Naive thymus-derived CD4-positive, alpha-beta T cell (primary cell): ENCODE measurements at regions not wholly inside any gene's neighbourhood (a gene's known extent, or its start where the extent isn't known, plus 50 kb on each side); places are given as distances from the start of the nearest gene placed in this dataset.
"Not testable (repeated sequence)": the region's sequence is repeated elsewhere in the genome, so short reads cannot be mapped to it uniquely, and the experiment has no call there.

Source experiments
- ATAC-seq: fragments of 150-1000 bp; cut with Tn5 transposase; 2 replicates; pipeline ENCODE4 v1.10.0; 2021; ENCODE audit warnings: mild to moderate bottlenecking, moderate library complexity
- CTCF ChIA-PET: fragments of 350-600 bp; sonication (Branson Sonifier 250); formaldehyde crosslinking; loops from one replicate; lab custom pipeline; 2021; ENCODE audit warnings: antibody characterized with exemption; lab: Charles Lee
- POLR2A ChIA-PET: fragments of 350-600 bp; sonication (Branson Sonifier 250); formaldehyde crosslinking; loops from one replicate; lab custom pipeline; 2021; ENCODE audit warnings: antibody characterized with exemption, inconsistent platforms; lab: Charles Lee
- DNase-seq, 9 donors: peaks; one replicate each; pipeline versions ENCODE4 v3.0.0 to v3.0.0-alpha.2; 2020 to 2022; ENCODE audit warnings: mixed read lengths in 1 of 9
- H3K27ac ChIP-seq: one replicate; pipeline ENCODE4 v1.7.0; 2013; ENCODE audit warnings: mild to moderate bottlenecking, low read depth, low read length, moderate library complexity
- H3K27me3 ChIP-seq, 2 donors: one replicate each; pipeline ENCODE4 v1.7.0; 2013; ENCODE audit warnings: low read length in 2 of 2, mild to moderate bottlenecking in 2 of 2, moderate library complexity in 2 of 2; ENCODE audit not compliant: control insufficient read depth in 2 of 2, insufficient read depth in 2 of 2
- H3K36me3 ChIP-seq, 3 experiments: 1 replicate in 2 of 3; 2 replicates in 1 of 3; pipeline ENCODE4 v1.7.0; 2013; ENCODE audit warnings: low read length in 3 of 3, mild to moderate bottlenecking in 3 of 3, moderate library complexity in 1 of 3; ENCODE audit not compliant: insufficient read depth in 3 of 3, control insufficient read depth in 2 of 3
- H3K4me1 ChIP-seq, 2 donors: one replicate each; pipeline ENCODE4 v1.7.0; 2013; ENCODE audit warnings: low read length in 2 of 2, mild to moderate bottlenecking in 2 of 2, moderate library complexity in 1 of 2; ENCODE audit not compliant: control insufficient read depth in 2 of 2, insufficient read depth in 2 of 2
- H3K4me3 ChIP-seq: 2 replicates; pipeline ENCODE4 v1.7.0; 2013; ENCODE audit warnings: mild to moderate bottlenecking, low read length
- H3K9me3 ChIP-seq, 3 experiments: 1 replicate in 2 of 3; 2 replicates in 1 of 3; pipeline ENCODE4 v1.7.0; 2013; ENCODE audit warnings: low read length in 3 of 3; ENCODE audit not compliant: control insufficient read depth in 2 of 3
- H3K27ac Mint-ChIP-seq, 9 donors: one replicate each; pipeline ENCODE4 v1.8.0; 2020 to 2022; ENCODE audit warnings: mixed read lengths in 9 of 9, mild to moderate bottlenecking in 8 of 9, moderate library complexity in 5 of 9, inconsistent platforms in 2 of 9
- H3K27me3 Mint-ChIP-seq, 5 donors: one replicate each; pipeline ENCODE4 v1.8.0; 2021 to 2022; ENCODE audit warnings: mixed read lengths in 5 of 5, mild to moderate bottlenecking in 1 of 5
- H3K36me3 Mint-ChIP-seq, 5 donors: one replicate each; pipeline ENCODE4 v1.8.0; 2020 to 2022; ENCODE audit warnings: mixed read lengths in 5 of 5, mild to moderate bottlenecking in 3 of 5, inconsistent platforms in 1 of 5
- H3K4me1 Mint-ChIP-seq, 7 donors: one replicate each; pipeline ENCODE4 v1.8.0; 2020 to 2022; ENCODE audit warnings: mixed read lengths in 7 of 7, mild to moderate bottlenecking in 3 of 7, inconsistent platforms in 1 of 7
- H3K4me3 Mint-ChIP-seq, 10 donors: one replicate each; pipeline ENCODE4 v1.8.0; 2020 to 2022; ENCODE audit warnings: mild to moderate bottlenecking in 10 of 10, mixed read lengths in 10 of 10, moderate library complexity in 6 of 10, inconsistent platforms in 2 of 10
- H3K9me3 Mint-ChIP-seq, 11 donors: one replicate each; pipeline ENCODE4 v1.8.0; 2020 to 2022; ENCODE audit warnings: mixed read lengths in 11 of 11, mild to moderate bottlenecking in 4 of 11, inconsistent platforms in 1 of 11, moderate library complexity in 1 of 11
- intact Hi-C, 2 donors: fragments of 100-400 bp; cut with micrococcal nuclease; formaldehyde crosslinking; loops; one replicate each; pipeline ENCODE4 v1.15.1; 2023

DNA sequence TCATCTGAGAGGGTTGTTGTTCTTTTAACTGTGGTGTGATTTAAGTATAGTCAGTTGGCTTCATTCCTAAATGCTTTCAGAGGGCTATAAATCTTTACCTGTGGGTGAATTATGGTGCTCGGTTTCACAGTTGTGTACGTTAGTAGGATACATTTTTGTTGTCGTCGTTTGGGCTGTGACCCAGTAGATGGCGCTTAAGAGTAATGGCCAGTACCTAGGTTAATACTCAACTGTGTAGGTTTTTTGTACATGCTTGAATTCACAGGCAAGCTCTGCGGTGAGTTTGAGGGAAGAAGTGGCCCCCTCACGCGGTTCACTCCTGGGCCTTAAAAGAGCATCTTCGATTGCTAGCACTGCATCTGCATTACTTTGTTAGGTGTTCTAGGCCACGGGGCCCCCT lies 571.7 kb upstream of the TGIF2LX start:
- H3K4me1 ChIP-seq, H3K4me3 ChIP-seq, H3K36me3 ChIP-seq, intact Hi-C loops, H3K9me3 Mint-ChIP-seq, H3K27me3 ChIP-seq, DNase-seq, CTCF ChIA-PET, ATAC-seq, H3K4me3 Mint-ChIP-seq, H3K27me3 Mint-ChIP-seq, H3K27ac Mint-ChIP-seq, H3K9me3 ChIP-seq, POLR2A ChIA-PET, H3K36me3 Mint-ChIP-seq, H3K4me1 Mint-ChIP-seq, H3K27ac ChIP-seq: not testable (repeated sequence)

DNA sequence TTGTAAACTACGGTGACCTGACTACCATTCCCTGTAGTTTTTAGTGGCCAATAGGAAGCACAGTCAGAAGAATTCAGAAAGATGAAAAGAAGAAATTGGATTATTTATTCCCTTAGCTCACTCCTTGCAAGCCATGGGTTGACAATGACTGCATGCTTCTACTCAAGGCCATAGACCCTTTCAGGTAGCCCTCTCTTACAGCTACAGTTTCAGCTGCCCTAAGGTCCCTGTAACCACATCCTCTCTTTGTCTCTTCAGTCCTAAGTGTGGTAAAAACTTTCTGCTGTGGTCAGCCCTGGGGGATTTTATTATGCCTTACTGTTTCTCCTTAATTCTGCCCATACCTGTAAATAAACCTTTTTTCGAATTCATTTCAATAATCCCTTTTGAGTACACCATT lies 551.8 kb upstream of the TGIF2LX start:
- H3K9me3 Mint-ChIP-seq, CTCF ChIA-PET, H3K27ac ChIP-seq, H3K4me3 Mint-ChIP-seq, H3K27ac Mint-ChIP-seq, POLR2A ChIA-PET, H3K27me3 ChIP-seq, intact Hi-C loops, H3K4me3 ChIP-seq, H3K4me1 ChIP-seq, H3K9me3 ChIP-seq, ATAC-seq, H3K36me3 Mint-ChIP-seq, H3K4me1 Mint-ChIP-seq, H3K27me3 Mint-ChIP-seq, DNase-seq, H3K36me3 ChIP-seq: not testable (repeated sequence)

DNA sequence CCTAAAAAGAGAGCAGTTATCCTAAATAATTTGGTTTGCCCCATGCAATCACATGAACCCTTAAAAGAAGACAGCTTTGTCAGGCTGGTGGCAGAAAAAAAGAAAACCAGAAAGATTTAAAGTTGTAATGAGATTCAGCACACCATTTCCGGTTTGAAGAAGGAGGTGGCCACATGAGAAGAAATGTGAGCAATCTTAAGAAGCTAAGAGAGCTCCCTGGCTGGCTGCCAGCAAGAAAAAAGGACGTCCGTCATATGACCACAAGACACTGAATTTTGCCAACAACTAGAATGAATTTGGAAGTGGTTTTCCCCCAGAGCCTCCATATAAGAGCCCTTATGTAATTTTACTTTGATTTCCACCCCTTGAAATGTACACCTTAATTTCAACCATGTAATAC lies 528.7 kb upstream of the TGIF2LX start:
- ATAC-seq, H3K4me1 ChIP-seq, H3K9me3 Mint-ChIP-seq, H3K4me3 ChIP-seq, H3K9me3 ChIP-seq, H3K27ac Mint-ChIP-seq, H3K27ac ChIP-seq, H3K36me3 Mint-ChIP-seq, H3K27me3 ChIP-seq, H3K27me3 Mint-ChIP-seq, H3K4me3 Mint-ChIP-seq, POLR2A ChIA-PET, CTCF ChIA-PET, H3K36me3 ChIP-seq, H3K4me1 Mint-ChIP-seq, intact Hi-C loops: not testable (repeated sequence)
- DNase-seq = peak in 3 of 9 donors; percentile 0 to 12 (median 1)

DNA sequence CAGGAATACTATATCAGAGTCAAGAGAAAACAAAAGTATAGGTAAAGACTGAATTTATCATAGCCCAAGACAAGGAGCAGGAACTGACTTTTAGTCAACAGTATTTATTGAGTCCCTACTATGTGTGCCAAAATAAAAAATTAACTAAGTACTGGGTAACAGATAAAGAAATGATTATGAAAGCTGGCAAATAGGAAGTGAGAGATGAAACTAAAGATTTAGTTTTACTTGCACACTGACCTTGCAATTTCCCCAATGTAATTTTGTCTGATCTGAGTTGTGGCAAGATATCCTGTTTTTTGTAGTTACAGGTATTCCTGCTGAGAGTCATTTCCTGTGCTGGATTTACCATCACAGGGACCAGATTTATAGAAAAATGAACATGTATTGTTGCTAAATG lies 518.9 kb upstream of the TGIF2LX start:
- H3K36me3 ChIP-seq, H3K4me3 ChIP-seq, H3K27ac ChIP-seq, H3K27ac Mint-ChIP-seq, DNase-seq, H3K4me1 Mint-ChIP-seq, CTCF ChIA-PET, H3K27me3 ChIP-seq, H3K9me3 Mint-ChIP-seq, H3K4me3 Mint-ChIP-seq, intact Hi-C loops, ATAC-seq, POLR2A ChIA-PET, H3K4me1 ChIP-seq, H3K27me3 Mint-ChIP-seq, H3K36me3 Mint-ChIP-seq, H3K9me3 ChIP-seq: not testable (repeated sequence)

DNA sequence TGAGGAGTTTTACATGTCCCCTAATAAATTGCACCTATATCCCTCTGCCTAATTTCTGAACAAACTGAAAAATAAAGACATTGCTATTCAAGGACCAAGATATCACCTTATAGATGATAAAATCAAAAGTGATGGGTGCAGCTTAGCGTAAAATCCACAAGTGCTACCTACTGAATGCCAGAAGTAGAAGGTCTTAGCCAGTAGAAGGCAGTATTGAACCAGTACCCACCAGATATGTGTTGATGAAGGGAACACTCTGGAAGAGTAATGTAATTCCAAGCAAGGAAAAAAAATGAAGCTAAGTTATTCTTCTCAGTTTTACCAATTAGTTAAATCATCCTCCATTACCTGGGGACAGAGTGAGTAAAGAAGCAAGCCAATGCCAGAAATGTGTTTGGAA lies 516.6 kb upstream of the TGIF2LX start:
- H3K9me3 Mint-ChIP-seq, H3K27me3 ChIP-seq, H3K4me1 Mint-ChIP-seq, H3K27ac ChIP-seq, H3K4me3 Mint-ChIP-seq, intact Hi-C loops, H3K36me3 ChIP-seq, H3K4me1 ChIP-seq, H3K27ac Mint-ChIP-seq, POLR2A ChIA-PET, H3K27me3 Mint-ChIP-seq, ATAC-seq, H3K36me3 Mint-ChIP-seq, H3K4me3 ChIP-seq, CTCF ChIA-PET, H3K9me3 ChIP-seq, DNase-seq: not testable (repeated sequence)

DNA sequence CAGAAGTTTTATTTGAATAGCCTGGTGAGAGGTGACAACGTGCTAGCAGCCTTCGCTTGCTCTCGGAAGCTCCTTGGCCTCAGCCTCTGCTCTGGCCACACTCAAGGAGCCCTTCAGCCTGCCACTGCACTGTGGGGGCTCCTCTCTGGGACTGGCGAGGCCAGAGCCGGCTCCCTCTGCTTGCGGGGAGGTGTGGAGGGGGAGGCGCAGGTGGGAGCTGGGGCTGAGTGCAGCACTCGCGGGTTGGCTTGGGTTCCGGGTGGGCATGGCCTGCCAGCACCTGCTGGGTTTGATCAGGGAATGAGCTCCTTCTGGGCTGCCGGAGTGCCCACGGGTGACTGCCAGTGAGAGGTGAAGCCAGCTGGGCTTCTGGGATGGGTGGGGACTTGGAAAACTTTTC lies 504.8 kb upstream of the TGIF2LX start:
- H3K36me3 ChIP-seq, H3K27me3 ChIP-seq, H3K9me3 Mint-ChIP-seq, H3K36me3 Mint-ChIP-seq, H3K4me3 Mint-ChIP-seq, H3K27ac ChIP-seq, CTCF ChIA-PET, H3K4me3 ChIP-seq, H3K4me1 Mint-ChIP-seq, H3K27ac Mint-ChIP-seq, intact Hi-C loops, POLR2A ChIA-PET, ATAC-seq, H3K27me3 Mint-ChIP-seq, H3K4me1 ChIP-seq, H3K9me3 ChIP-seq: not testable (repeated sequence)
- DNase-seq = peak in 1 of 9 donors; percentile 5

DNA sequence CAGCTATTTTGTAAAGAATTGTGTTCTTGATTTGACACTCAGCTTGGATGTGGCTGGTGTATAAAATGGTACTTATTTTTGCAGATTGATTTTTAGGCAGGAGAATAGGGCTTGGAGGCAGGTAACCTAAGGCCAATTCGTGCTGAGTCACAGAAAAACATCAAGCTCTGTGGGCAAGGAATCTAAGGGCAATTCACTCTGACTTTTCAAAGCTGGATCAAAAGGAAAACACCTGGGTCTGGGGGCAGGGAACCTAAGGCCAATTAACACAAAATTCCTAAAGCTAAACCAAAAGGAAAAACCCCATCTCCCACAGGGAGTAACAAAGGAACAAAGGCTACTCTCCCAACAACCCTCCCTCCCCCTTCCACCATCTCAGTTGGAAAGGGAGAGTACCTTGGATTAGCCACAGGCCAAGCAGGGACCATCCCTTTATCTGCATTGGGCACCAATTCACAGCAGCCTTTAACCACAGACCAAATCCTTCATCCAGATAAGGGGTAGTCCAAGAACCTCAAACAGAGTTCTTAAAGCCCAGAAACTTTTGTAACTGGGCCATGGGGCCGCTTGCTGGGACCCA lies 489.0 kb upstream of the TGIF2LX start:
- CTCF ChIA-PET = not testable (repeated sequence)

More for the DNA sequence above, 489.0 kb upstream of the TGIF2LX start:
- POLR2A ChIA-PET, intact Hi-C loops, H3K27ac ChIP-seq, H3K4me3 ChIP-seq, H3K9me3 ChIP-seq, H3K4me3 Mint-ChIP-seq, ATAC-seq, H3K27me3 Mint-ChIP-seq, H3K36me3 ChIP-seq, DNase-seq, H3K9me3 Mint-ChIP-seq, H3K36me3 Mint-ChIP-seq, H3K4me1 Mint-ChIP-seq, H3K27me3 ChIP-seq, H3K4me1 ChIP-seq, H3K27ac Mint-ChIP-seq: not testable (repeated sequence)
